CD4-positive, CD25-positive, alpha-beta regulatory T cell (primary cell): ENCODE measurements at regions not wholly inside any gene's neighbourhood (a gene's known extent, or its start where the extent isn't known, plus 50 kb on each side); places are given as distances from the start of the nearest gene placed in this dataset.

Source experiments
- ATAC-seq, 2 donors: fragments of 150-1000 bp; cut with Tn5 transposase; one replicate each; pipeline ENCODE4 v1.10.0; 2021; ENCODE audit warnings: low read depth in 2 of 2, moderate number of reproducible peaks in 2 of 2, moderate library complexity in 1 of 2
- DNase-seq, 3 donors: peaks; one replicate each; pipeline versions ENCODE4 v3.0.0 to v3.0.0-alpha.2; 2012 to 2022; ENCODE audit warnings: mixed read lengths in 1 of 3
- H3K27ac ChIP-seq: one replicate; pipeline ENCODE4 v1.7.0; 2013; ENCODE audit warnings: mild to moderate bottlenecking, low read length; ENCODE audit not compliant: insufficient read depth, poor library complexity, severe bottlenecking
- H3K27me3 ChIP-seq: one replicate; pipeline ENCODE4 v1.7.0; 2013; ENCODE audit warnings: low read length; ENCODE audit not compliant: control insufficient read depth, insufficient read depth
- H3K36me3 ChIP-seq: one replicate; pipeline ENCODE4 v1.7.0; 2013; ENCODE audit warnings: mild to moderate bottlenecking, low read length, moderate library complexity; ENCODE audit not compliant: control insufficient read depth, insufficient read depth
- H3K4me1 ChIP-seq: 2 replicates; pipeline ENCODE4 v1.7.0; 2013; ENCODE audit warnings: mild to moderate bottlenecking, low read length; ENCODE audit not compliant: insufficient read depth, control insufficient read depth, poor library complexity, severe bottlenecking
- H3K4me3 ChIP-seq: one replicate; pipeline ENCODE4 v1.7.0; 2013; ENCODE audit warnings: low read depth, mild to moderate bottlenecking, low read length, moderate library complexity
- H3K9me3 ChIP-seq, 2 experiments: 1 replicate in 1 of 2; 2 replicates in 1 of 2; pipeline ENCODE4 v1.7.0; 2013; ENCODE audit warnings: low read length in 2 of 2, mild to moderate bottlenecking in 1 of 2, moderate library complexity in 1 of 2; ENCODE audit not compliant: control insufficient read depth in 2 of 2
- H3K27ac Mint-ChIP-seq, 3 donors: one replicate each; pipeline ENCODE4 v1.8.0; 2020 to 2022; ENCODE audit warnings: mild to moderate bottlenecking in 3 of 3, mixed read lengths in 3 of 3, moderate library complexity in 2 of 3
- H3K27me3 Mint-ChIP-seq: one replicate; pipeline ENCODE4 v1.8.0; 2022; ENCODE audit warnings: mild to moderate bottlenecking, mixed read lengths
- H3K36me3 Mint-ChIP-seq: one replicate; pipeline ENCODE4 v1.8.0; 2020; ENCODE audit warnings: mixed read lengths
- H3K4me1 Mint-ChIP-seq, 4 donors: one replicate each; pipeline ENCODE4 v1.8.0; 2020 to 2022; ENCODE audit warnings: mixed read lengths in 4 of 4, mild to moderate bottlenecking in 1 of 4
- H3K4me3 Mint-ChIP-seq, 4 donors: one replicate each; pipeline ENCODE4 v1.8.0; 2020 to 2022; ENCODE audit warnings: mild to moderate bottlenecking in 4 of 4, mixed read lengths in 4 of 4, moderate library complexity in 3 of 4
- H3K9me3 Mint-ChIP-seq, 7 donors: one replicate each; pipeline ENCODE4 v1.8.0; 2020 to 2022; ENCODE audit warnings: mixed read lengths in 7 of 7, mild to moderate bottlenecking in 3 of 7, moderate library complexity in 2 of 7

DNA sequence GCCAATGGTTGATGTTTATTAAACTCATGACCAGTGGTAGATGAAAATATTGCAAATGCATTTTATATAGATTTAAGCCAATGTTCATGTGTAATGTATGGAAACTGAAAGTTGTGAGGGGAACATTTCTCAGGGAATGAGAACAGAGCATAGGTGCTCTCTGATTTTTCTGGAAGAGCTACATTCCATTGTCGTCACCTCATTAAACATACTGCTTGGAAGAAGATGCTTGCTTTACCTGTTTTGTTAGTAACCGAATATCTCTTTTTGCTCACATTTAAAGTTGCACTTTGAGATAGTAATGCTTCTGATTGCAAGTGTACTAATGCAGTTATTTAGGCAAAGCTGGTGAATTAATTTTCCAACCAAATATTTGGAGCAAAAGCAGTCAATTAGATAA lies 93.8 kb upstream of the CLCN4 start:
- Histone ChIP-seq H3K4me1 (no peaks in the 10 kb centered on the region), H3K27me3 (no peaks in the 10 kb centered on the region), H3K4me3 (no peak overlapping the region), H3K9me3 (no peaks in the 10 kb centered on the region), H3K27ac (no peak overlapping the region), H3K36me3 (peaks cover 5% of the 10 kb centered on the region)
- peaks cover 0 to 3% (median 0%) of the 10 kb centered on the region in 4 donors for H3K4me1 Mint-ChIP-seq
- no peaks in the 10 kb centered on the region for H3K9me3 Mint-ChIP-seq
- ATAC-seq (no peak), DNase-seq (no peak)
- H3K36me3 Mint-ChIP-seq, result no peaks in the 10 kb centered on the region
- no peak overlapping the region for H3K27ac Mint-ChIP-seq
- no peak overlapping the region for H3K4me3 Mint-ChIP-seq
- no peaks in the 10 kb centered on the region for H3K27me3 Mint-ChIP-seq

DNA sequence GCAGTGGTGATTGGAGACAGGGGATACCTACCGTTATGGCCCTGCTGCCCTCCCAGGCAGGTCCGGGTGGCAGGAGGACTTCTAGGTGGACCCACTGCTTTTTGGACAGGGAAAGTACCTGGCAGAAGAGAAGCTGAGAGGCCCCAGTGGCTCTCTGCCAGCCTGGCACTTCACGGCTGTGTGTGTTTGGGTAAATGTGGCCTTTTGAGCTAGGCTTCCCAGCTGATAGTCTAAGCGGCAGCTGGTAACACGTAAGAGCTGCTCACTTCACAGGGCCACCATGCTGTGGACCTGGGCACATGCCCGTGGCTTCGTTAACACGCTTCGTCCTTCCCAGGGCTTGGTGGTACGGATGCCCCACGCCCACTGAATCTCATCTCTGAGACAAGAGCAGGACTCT lies 92.0 kb upstream of the CLCN4 start:
- H3K4me3 Mint-ChIP-seq, result no peak overlapping the region
- Histone ChIP-seq H3K27ac (no peak overlapping the region), H3K36me3 (peaks cover 9% of the 10 kb centered on the region), H3K4me1 (no peaks in the 10 kb centered on the region), H3K4me3 (no peak overlapping the region), H3K27me3 (no peaks in the 10 kb centered on the region), H3K9me3 (no peaks in the 10 kb centered on the region)
- no peaks in the 10 kb centered on the region for H3K27me3 Mint-ChIP-seq
- ATAC-seq, result no peak
- DNase-seq, result no peak
- H3K36me3 Mint-ChIP-seq, result no peaks in the 10 kb centered on the region
- no peaks in the 10 kb centered on the region for H3K9me3 Mint-ChIP-seq
- H3K27ac Mint-ChIP-seq, result no peak overlapping the region
- H3K4me1 Mint-ChIP-seq, result peaks cover 0 to 4% (median 0%) of the 10 kb centered on the region in 4 donors

DNA sequence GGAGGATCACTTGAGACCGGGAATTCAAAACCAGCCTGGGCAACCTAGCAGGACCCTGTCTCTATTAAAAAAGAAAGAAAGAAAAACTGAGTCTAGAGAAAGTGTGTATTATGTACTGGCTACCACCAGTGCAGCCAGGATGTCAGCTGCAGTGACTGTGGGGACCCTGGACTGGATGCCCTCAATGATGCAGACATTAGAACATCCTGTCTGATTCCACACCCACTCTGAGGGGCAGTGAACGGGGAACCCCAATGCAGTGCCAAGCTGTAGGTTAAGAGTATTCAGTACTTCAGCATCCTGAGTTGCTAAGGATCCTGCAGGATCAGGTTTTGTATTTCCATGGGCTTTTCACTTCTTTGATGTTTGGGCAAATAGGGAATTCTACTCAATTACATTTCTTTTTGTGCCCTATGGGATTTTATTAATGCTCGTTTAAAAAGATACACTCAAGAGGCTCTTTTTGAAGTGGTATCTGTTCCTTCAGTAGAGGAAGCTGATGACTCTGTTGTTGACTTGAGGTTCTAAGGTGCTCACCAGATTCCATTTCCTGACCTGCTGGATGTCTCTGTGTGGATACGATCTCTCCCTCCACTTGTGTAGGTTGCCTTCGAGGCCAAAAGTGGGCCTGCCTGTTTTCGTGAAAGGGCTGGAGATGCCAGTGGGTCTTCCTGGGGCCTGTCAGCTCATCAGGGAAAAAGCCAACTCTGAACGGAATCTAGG lies 85.9 kb upstream of the CLCN4 start:
- Histone ChIP-seq H3K27me3 (no peaks in the 10 kb centered on the region), H3K27ac (no peak overlapping the region), H3K9me3 (no peaks in the 10 kb centered on the region), H3K36me3 (peaks cover 11% of the 10 kb centered on the region), H3K4me1 (no peaks in the 10 kb centered on the region), H3K4me3 (no peak overlapping the region)
- Mint-ChIP-seq H3K27me3 (no peaks in the 10 kb centered on the region), H3K9me3 (no peaks in the 10 kb centered on the region), H3K27ac (peak overlapping the region in 2 of 3 donors; percentile 10 to 54), H3K4me3 (no peak overlapping the region), H3K4me1 (peaks cover 0 to 13% (median 3%) of the 10 kb centered on the region in 4 donors), H3K36me3 (no peaks in the 10 kb centered on the region)
- ATAC-seq, result no peak
- DNase-seq, result no peak

DNA sequence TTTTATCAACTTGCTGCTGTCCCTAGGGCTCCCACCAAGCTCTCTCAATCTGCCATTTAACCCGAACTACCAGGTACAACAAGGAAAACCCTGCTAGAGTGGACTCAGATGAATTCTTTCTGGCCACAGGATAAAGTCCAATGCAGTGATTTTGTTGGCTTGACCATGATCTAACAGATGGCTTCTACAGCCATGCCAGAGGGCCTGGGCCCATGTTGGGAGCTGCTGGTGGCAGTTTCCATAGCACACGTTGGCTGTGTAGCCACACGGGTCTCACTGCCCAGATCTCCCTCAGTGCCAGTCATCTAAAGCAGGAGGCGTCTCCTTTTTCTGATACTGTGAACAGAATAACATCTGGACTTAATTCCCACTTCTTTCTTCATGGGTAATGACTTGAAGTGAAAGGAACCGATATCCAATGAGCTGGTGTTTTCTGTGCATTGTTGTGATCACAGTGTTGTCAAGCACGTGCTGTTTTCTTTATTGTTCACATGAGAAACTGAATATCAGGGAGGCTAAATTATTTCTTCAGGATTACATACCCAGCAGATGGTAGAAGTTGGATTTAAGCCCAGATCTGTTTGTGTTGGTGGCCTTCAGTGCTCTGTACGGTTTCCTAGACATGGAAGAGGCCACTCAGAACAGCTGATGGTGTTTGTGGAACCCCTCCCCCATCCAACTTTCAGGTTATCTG lies 85.2 kb upstream of the CLCN4 start:
- no peaks in the 10 kb centered on the region for H3K27me3 ChIP-seq
- no peak overlapping the region for H3K4me3 Mint-ChIP-seq
- H3K27me3 Mint-ChIP-seq, result no peaks in the 10 kb centered on the region
- H3K4me1 Mint-ChIP-seq, result peaks cover 0 to 13% (median 3%) of the 10 kb centered on the region in 4 donors
- H3K27ac Mint-ChIP-seq, result peak overlapping the region in 1 of 3 donors; percentile 54
- H3K36me3 ChIP-seq, result peaks cover 11% of the 10 kb centered on the region
- DNase-seq (no peak), ATAC-seq (no peak)
- H3K4me1 ChIP-seq, result no peaks in the 10 kb centered on the region
- H3K27ac ChIP-seq, result no peak overlapping the region
- no peaks in the 10 kb centered on the region for H3K9me3 ChIP-seq
- no peaks in the 10 kb centered on the region for H3K9me3 Mint-ChIP-seq
- H3K36me3 Mint-ChIP-seq, result no peaks in the 10 kb centered on the region
- H3K4me3 ChIP-seq, result no peak overlapping the region

DNA sequence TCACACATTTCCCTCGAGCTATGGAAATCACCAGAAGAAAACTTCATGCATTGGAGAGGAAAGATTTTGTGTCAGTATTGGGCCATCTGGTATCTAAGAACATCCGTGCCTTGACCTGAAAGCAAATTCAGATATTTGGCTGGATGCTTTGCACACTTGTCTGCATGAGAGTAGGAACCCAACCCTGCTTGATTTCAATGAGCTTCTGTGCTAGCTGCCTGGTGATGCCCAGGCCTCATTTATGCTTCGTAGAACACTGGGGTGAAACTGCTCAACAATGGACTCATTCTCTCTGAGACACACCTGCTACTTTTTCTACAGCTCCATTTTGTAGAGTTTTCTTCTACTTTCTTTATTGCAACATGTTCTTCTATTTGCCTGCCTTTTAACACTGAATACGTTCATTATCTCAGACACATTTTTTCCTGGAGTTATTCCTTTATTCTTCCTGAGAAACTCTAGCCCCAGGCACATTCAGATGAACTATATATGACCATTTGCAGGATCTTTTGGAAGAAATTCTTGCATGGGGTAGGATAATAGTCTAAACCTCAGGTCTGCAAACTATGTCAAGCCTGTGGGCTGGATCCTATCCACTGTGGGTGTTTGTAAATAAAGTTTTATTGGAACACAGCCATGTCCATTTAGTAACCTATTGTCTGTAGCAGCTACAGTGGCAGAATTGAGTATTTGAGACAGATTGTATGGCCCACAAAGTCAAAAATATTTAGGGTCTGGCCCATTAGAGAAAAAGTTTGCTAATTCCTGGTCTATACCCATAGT lies 83.8 kb upstream of the CLCN4 start:
- H3K27ac ChIP-seq, result no peak overlapping the region
- Mint-ChIP-seq H3K4me3 (no peak overlapping the region), H3K27me3 (no peaks in the 10 kb centered on the region), H3K9me3 (no peaks in the 10 kb centered on the region), H3K36me3 (no peaks in the 10 kb centered on the region), H3K4me1 (peaks cover 0 to 19% (median 3%) of the 10 kb centered on the region in 4 donors), H3K27ac (peak overlapping the region in 1 of 3 donors; percentile 20)
- peaks cover 7% of the 10 kb centered on the region for H3K36me3 ChIP-seq
- H3K4me1 ChIP-seq, result no peaks in the 10 kb centered on the region
- H3K9me3 ChIP-seq, result no peaks in the 10 kb centered on the region
- ATAC-seq (no peak), DNase-seq (no peak)
- no peak overlapping the region for H3K4me3 ChIP-seq
- no peaks in the 10 kb centered on the region for H3K27me3 ChIP-seq

DNA sequence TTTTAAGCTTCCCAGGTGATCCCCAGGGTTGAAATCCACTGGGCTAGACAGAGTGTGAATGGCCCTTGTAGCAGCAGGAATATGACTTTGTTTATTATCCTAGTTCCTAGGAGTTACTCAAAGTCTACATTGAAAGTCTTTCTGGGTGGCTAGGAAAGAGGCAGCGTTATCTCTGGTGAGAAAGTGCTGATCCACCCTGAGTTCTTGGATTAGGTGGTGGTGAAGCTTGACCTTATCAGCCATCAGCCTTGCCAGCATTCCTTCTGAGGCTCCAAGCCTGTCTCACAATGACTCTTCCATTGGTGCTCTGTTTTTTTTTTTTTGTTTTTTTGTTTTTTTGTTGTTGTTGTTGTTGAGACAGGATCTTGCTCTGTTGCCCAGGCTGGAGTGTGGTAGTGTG lies 83.1 kb upstream of the CLCN4 start:
- Mint-ChIP-seq H3K36me3 (no peaks in the 10 kb centered on the region), H3K9me3 (no peaks in the 10 kb centered on the region), H3K4me1 (peaks cover 0 to 19% (median 3%) of the 10 kb centered on the region in 4 donors), H3K4me3 (no peak overlapping the region), H3K27me3 (no peaks in the 10 kb centered on the region), H3K27ac (no peak overlapping the region)
- Histone ChIP-seq H3K36me3 (peaks cover 2% of the 10 kb centered on the region), H3K27ac (no peak overlapping the region), H3K9me3 (no peaks in the 10 kb centered on the region), H3K27me3 (no peaks in the 10 kb centered on the region), H3K4me3 (no peak overlapping the region), H3K4me1 (no peaks in the 10 kb centered on the region)
- ATAC-seq (no peak), DNase-seq (no peak)

DNA sequence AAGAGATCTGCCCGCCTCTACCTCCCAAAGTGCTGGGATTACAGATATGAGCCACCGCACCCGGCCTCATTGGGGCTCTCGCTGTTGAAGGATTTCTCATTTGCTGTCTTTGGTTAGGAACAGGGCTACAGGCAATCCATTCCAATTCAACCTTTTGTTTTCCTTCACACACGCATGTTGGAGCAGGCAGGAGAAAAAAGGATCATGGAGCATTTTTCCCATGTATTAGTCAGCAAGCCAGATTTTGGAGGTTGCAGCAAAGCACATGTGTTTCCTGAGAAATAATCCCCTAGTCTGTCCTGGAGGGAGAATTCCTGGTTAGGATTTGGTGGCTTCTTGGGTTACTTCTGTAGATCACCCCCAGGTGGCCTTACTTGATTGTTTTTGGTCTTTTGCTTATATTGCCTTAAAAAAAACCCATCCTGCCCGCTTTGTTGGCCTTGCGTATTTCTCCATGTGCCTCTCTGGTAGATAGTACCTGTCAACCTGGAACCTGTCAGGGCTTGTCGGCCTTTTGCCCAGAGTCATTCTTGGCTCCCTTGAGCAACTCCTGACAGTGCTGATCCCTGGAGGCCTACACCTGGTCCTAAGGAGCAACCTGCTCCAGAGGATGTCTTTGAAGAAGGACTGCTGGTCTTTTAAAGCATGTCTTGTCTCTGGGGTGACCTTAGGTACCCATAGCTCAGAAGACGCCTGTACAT lies 82.4 kb upstream of the CLCN4 start:
- no peak overlapping the region for H3K4me3 Mint-ChIP-seq
- Histone ChIP-seq H3K9me3 (no peaks in the 10 kb centered on the region), H3K27me3 (no peaks in the 10 kb centered on the region), H3K36me3 (peaks cover 2% of the 10 kb centered on the region), H3K4me3 (no peak overlapping the region), H3K4me1 (no peaks in the 10 kb centered on the region), H3K27ac (no peak overlapping the region)
- no peaks in the 10 kb centered on the region for H3K36me3 Mint-ChIP-seq
- ATAC-seq (no peak), DNase-seq (no peak)
- peaks cover 0 to 19% (median 2%) of the 10 kb centered on the region in 4 donors for H3K4me1 Mint-ChIP-seq
- no peaks in the 10 kb centered on the region for H3K27me3 Mint-ChIP-seq
- no peaks in the 10 kb centered on the region for H3K9me3 Mint-ChIP-seq
- H3K27ac Mint-ChIP-seq, result no peak overlapping the region
